Amniotic stem cell (primary cell): ENCODE measurements at regions not wholly inside any gene's neighbourhood (a gene's known extent, or its start where the extent isn't known, plus 50 kb on each side); places are given as distances from the start of the nearest gene placed in this dataset.
"Not testable (repeated sequence)": the region's sequence is repeated elsewhere in the genome, so short reads cannot be mapped to it uniquely, and the experiment has no call there.

ENCODE experiments used
- DNase-seq: peaks from one replicate; lab custom pipeline; 2025; lab: John Stamatoyannopoulos, UW

DNA sequence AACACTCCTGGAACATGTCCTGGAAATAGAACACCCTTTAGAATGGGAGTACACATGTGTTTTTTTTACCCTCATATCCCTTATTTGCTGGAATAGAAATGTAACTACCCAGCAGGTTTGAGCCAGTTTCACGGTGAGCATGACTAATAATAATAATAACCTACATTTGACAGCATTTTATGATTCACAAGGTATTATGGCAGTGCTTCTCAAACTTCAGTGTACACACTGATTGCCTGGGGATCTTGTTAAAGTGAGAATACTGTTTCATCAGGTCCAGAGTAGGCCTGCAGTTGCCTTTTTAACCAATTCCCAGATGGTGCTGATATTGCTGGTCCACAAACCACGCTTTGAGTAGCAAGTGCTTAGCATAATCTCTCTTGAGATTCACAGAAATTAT, 63.9 kb downstream of the NFKBIZ start:
- no peak for DNase-seq

- not testable (repeated sequence) for DNase-seq
These were observed 68.4 kb downstream of the NFKBIZ start for GRCh38 chr3:101917761-101918160.

DNA sequence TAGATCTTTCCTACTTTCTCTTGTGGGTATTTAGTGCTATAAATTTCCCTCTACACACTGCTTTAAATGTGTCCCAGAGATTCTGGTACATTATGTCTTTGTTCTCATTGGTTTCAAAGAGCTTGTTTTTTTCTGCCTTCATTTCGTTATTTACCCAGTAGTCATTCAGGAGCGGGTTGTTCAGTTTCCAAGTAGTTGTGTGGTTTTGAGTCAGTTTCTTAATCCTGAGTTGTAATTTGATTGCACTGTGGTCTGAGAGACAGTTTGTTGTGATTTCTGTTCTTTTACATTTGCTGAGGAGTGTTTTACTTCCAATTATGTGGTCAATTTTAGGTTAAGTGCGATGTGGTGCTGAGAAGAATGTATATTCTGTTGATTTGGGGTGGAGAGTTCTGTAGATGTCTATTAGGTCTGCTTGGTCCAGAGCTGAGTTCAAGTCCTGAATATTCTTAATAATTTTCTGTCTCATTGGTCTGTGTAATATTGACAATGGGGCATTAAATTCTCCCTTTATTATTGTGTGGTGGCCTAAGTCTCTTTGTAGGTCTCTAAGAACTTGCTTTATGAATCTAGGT, 72.9 kb downstream of the NFKBIZ start:
- DNase-seq: not testable (repeated sequence)

- DNase-seq: not testable (repeated sequence)
These were observed 75.3 kb downstream of the NFKBIZ start for GRCh38 chr3:101924621-101925020.

- DNase-seq: not testable (repeated sequence)
These were observed 75.8 kb downstream of the NFKBIZ start for GRCh38 chr3:101925124-101925523.

DNA sequence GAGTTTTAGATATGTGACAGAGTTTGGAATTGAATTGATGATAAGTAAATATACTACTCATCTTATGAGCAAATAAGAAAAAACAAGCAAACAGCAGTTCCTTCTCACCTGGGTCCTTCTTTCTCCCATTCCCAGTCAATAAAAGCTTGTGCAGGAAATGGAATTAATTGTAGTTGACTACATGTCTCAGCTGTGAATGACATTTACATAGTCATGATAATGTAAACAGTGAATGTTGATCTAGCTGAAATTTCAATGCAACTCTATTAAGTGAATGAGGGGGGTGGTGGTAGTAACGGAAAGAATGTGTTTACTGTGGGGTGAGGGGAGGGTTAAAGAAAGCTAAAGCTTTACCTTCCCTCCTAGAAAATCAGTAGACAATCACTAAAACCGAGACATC, 76.2 kb downstream of the NFKBIZ start:
- no peak for DNase-seq

DNA sequence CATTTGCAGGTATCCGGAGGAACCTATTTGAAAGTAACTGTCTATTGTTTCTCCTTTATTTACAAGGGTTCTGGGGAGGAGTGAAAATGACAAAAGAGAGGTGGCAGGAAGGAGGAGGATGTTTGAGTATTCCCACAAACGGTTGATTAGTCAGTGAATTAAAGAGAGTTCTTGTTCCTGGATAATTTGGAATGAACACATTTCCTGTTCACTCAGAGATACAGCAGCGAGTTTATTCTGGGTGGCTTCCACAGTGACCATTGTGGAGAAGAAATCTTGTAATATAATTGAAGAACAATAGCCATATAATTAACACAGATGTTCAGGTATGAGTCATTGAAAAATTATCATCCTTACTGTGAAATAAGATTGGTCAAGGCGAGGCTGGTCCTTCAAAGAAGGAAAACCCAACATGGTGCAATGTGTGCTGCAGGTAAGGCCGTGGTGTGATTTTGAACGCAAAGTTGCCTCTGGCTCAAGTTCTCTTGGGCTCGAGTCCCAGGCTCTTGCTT, 77.3 kb downstream of the NFKBIZ start:
- no peak for DNase-seq

DNA sequence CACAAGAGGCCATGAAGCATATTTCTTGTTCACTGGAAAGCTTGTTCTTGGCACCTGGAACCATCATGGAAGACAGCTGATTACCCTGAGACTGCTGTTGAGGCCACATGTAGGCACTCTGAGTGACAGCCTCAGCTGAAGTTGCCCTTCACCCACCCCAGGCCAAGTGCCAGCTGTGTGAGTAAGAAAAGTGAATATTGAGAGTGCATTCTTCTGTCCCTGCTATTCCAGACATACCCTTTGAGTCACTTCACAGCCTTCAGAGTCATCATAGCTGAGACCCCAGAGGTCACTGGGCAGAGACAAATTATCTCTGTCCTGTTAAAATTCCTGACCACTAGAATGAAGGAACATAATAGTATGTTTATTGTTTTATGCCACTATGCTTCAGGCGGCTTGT, 79.6 kb downstream of the NFKBIZ start:
- DNase-seq: no peak

GRCh38 chr3:101931081-101931480, 81.8 kb downstream of the NFKBIZ start:
- no peak for DNase-seq

DNA sequence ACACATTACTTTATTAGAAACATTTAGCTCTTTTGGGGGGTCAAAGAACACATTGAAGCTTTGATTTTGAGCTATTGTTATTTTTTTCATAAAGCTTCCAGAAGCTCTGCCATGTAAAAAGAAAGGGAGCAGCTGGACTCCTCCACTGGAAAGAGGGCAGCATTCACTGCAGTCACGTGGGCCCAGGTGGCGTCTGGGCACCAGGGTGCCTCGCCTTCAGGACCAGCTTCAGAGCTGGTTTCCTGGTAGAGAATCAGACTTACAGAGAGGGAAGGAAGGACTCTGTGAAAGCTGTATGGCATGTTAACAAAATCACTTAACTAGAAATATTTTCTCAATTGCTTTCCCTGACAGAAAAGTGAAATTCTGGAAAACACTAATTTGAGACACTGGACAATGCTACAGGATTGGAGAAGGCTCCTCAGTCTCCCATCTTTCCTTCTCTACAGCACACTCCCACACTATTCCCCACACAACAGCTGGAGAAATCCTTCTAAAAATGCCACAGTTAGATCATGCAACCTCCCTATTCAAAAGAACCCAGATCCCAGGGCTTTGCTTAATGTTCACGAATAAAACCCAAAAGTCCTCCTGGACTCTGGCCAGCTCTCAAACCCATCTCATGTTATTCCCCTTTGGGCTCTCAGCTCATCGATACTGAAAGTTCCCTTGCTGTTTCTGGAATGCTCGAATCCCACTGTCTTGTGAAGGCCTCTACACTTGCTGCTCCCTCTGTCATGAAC, 83.2 kb downstream of the NFKBIZ start:
- DNase-seq: no peak

- DNase-seq: peak; percentile 73
These were observed 87.4 kb downstream of the NFKBIZ start for GRCh38 chr3:101936419-101937356.

GRCh38 chr3:101938262-101938847, 89.0 kb downstream of the NFKBIZ start:
- DNase-seq: no peak

DNA sequence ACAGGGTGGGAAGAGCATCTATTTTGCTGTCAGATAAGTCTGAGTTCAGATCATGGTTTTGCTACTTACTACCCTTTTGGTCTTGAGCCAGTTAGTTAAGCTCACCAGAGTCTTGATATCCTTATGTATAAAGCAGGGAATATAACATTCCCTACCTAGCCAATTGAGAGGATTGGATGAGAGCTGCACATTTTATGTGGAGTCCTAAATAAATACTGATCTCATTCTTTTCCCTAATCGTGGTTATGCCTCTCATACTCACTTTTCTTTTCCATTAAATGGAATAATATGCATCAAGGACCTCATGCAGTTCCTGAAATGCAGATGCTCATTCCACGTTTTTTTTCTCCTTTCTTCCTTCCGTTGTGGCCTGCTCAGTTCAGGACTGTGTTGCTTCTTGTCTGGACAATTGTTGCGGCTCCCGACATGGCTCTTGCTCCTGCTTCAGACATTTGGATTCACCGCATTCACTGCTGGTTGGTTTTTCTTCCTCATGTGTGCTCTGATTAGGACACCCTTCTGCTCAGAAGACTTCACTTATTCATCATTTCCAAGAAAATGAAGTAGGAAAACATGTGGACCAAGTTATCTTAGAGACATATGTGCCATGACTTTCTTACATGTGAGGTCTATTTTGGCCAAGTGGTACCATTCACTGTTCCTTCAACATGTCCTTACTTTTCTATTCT, 90.2 kb downstream of the NFKBIZ start:
- no peak for DNase-seq

- peak; percentile 94 for DNase-seq
These were observed 91.4 kb downstream of the NFKBIZ start for GRCh38 chr3:101940521-101941317.

- no peak for DNase-seq
These were observed 92.2 kb downstream of the NFKBIZ start for GRCh38 chr3:101941318-101942040.

DNA sequence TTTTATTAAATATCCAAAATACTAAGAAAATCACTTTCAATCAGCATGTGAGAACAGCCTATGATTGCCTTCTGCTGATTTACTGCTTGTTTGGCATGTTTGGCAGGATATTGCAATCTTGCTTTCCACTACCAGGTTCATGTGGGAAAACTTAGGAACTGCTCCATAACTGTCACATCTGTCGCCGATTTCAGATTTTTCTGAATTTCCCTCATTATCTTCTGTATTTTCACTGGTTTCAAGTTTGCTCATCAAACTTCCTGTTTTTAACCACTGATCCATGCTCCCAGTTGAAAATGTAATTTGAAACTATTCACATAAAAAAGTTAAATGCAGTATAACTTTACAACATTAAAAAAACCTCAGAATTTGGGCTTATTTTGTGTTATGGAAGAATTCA, 93.0 kb downstream of the NFKBIZ start:
- no peak for DNase-seq

DNA sequence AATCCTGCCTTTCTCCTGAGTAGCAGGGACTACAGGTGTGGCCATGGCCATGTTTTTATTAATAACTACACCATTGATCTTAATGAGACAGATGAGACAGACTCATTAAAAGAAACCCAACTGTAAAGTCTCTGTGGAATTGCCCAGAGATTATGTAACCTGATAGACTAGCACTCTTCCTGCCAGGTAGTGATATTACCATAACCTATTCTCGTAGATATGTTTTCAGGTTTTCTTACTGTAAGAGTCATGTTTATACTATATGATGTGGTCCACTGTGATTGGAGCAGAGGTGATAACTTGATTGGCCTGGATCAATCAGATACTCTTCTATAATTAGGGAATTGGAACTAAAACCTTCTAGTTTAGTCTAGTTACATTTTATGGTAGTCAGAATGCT, 93.7 kb downstream of the NFKBIZ start:
- no peak for DNase-seq

- no peak for DNase-seq
These were observed 95.0 kb downstream of the NFKBIZ start for GRCh38 chr3:101944308-101944707.

- no peak for DNase-seq
These were observed 96.7 kb downstream of the NFKBIZ start for GRCh38 chr3:101945980-101946379.

DNA sequence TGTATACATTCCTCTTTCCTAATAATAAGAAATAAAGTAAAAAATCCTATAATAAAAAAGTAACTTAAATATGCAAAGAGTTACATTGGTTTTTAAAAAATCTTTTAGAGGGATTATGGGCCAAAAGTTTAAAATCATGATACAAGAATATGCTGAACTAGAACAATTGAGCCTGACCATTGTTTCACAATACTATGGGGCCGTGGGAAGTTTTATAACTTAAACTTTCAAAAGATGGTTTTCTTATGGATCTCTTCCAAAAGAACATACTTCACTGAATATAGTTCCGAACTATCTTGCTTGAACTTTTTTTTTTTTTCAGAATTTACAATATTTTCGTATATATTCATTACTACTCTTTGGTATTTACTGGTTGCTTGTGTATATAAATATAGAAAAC, 97.6 kb downstream of the NFKBIZ start:
- no peak for DNase-seq
